BJ (cell line): ENCODE measurements at regions not wholly inside any gene's neighbourhood (a gene's known extent, or its start where the extent isn't known, plus 50 kb on each side); places are given as distances from the start of the nearest gene placed in this dataset.

Source experiments
- CTCF ChIA-PET: fragments of 350-600 bp; formaldehyde crosslinking; extraction: SDS; loops from one replicate; lab custom pipeline; 2021; ENCODE audit warnings: antibody characterized with exemption, inconsistent platforms; lab: Yijun Ruan, JAX
- POLR2A ChIA-PET: fragments of 300-600 bp; sonication (Branson Sonifier 250); formaldehyde crosslinking; extraction: SDS; loops from one replicate; lab custom pipeline; 2021; ENCODE audit warnings: antibody characterized with exemption; lab: Charles Lee
- DNase-seq: peaks from one replicate; pipeline ENCODE4 v3.0.0-alpha.2; 2011; ENCODE audit warnings: low read depth
- H3K27me3 ChIP-seq: 2 replicates; pipeline ENCODE4 v1.6.0; 2011; ENCODE audit warnings: low read length; ENCODE audit not compliant: control insufficient read depth, insufficient read depth
- H3K36me3 ChIP-seq: 2 replicates; pipeline ENCODE4 v1.5.1; 2011; ENCODE audit warnings: low read length; ENCODE audit not compliant: control insufficient read depth, insufficient read depth
- H3K4me3 ChIP-seq: 2 replicates; pipeline ENCODE4 v1.5.1; 2011; ENCODE audit warnings: low read depth, mild to moderate bottlenecking, control low read depth, low read length
- CTCF ChIP-seq: IDR thresholded peaks from 2 replicates; pipeline ENCODE4 v1.5.1; 2011; ENCODE audit warnings: low read depth, mild to moderate bottlenecking, control low read depth, inconsistent platforms, low read length, moderate library complexity; ENCODE audit not compliant: insufficient read depth

GRCh38 chr14:30153717-30154116 is 226.1 kb upstream of the PRKD1 start:
- no peak for TF ChIP-seq CTCF
- ChIA-PET CTCF (interaction anchor here (0.6 to 1.3 kb wide), 2 partner anchors 9 to 1404 kb away, joined by 4 read pairs; no protein-coding TSS in a partner anchor), POLR2A (no interaction called here)

GRCh38 chr14:30156571-30156970 is 228.9 kb upstream of the PRKD1 start:
- DNase-seq, result no peak
- POLR2A ChIA-PET, result no interaction called here

More at GRCh38 chr14:30153717-30154116, 226.1 kb upstream of the PRKD1 start:
- H3K36me3 ChIP-seq, result no peaks in the 10 kb centered on the region
- H3K4me3 ChIP-seq, result no peak overlapping the region
- H3K27me3 ChIP-seq, result no peaks in the 10 kb centered on the region
- no peak for DNase-seq

GRCh38 chr14:30158299-30158698 is 230.7 kb upstream of the PRKD1 start:
- Histone ChIP-seq H3K36me3 (no peaks in the 10 kb centered on the region), H3K4me3 (no peak overlapping the region), H3K27me3 (no peaks in the 10 kb centered on the region)
- DNase-seq, result no peak
- ChIA-PET POLR2A (interaction anchor here (0.6 kb wide), 1 partner anchor 540 kb away, joined by 4 read pairs; no protein-coding TSS in a partner anchor), CTCF (interaction anchor here (1.1 to 1.3 kb wide), 2 partner anchors 13 kb away, joined by 3 read pairs; no protein-coding TSS in a partner anchor)
- TF ChIP-seq CTCF, result no peak

More at GRCh38 chr14:30156571-30156970, 228.9 kb upstream of the PRKD1 start:
- Histone ChIP-seq H3K4me3 (no peak overlapping the region), H3K27me3 (no peaks in the 10 kb centered on the region), H3K36me3 (no peaks in the 10 kb centered on the region)
- CTCF ChIA-PET, result interaction anchor here (1.1 to 1.3 kb wide), 3 partner anchors 11 to 21 kb away, joined by 3 read pairs; no protein-coding TSS in a partner anchor
- TF ChIP-seq CTCF, result no peak

GRCh38 chr14:30159374-30159773 is 231.7 kb upstream of the PRKD1 start:
- no peak for DNase-seq
- no peak overlapping the region for H3K4me3 ChIP-seq
- ChIA-PET POLR2A (no interaction called here), CTCF (interaction anchor here (0.7 to 1.3 kb wide), 2 partner anchors 9 to 14 kb away, joined by 3 read pairs; no protein-coding TSS in a partner anchor)
- no peaks in the 10 kb centered on the region for H3K36me3 ChIP-seq
- no peak for TF ChIP-seq CTCF
- no peaks in the 10 kb centered on the region for H3K27me3 ChIP-seq

- DNase-seq, result no peak
- Histone ChIP-seq H3K4me3 (no peak overlapping the region), H3K27me3 (no peaks in the 10 kb centered on the region), H3K36me3 (no peaks in the 10 kb centered on the region)
- CTCF ChIA-PET, result no interaction called here
- TF ChIP-seq CTCF, result no peak
- POLR2A ChIA-PET, result no interaction called here
Observed at GRCh38 chr14:30160608-30161007, 233.0 kb upstream of the PRKD1 start.
